Stimulated activated CD4-positive, alpha-beta T cell treated with anti-CD3 and anti-CD28 coated beads, Interleukin-15, amount 100 ng/mL, for 48 hours (primary cell): ENCODE measurements at regions not wholly inside any gene's neighbourhood (a gene's known extent, or its start where the extent isn't known, plus 50 kb on each side); places are given as distances from the start of the nearest gene placed in this dataset.
"Not testable (repeated sequence)": the region's sequence is repeated elsewhere in the genome, so short reads cannot be mapped to it uniquely, and the experiment has no call there.

ENCODE experiments used
- DNase-seq, 2 donors: peaks; one replicate each; pipeline ENCODE4 v3.0.0-alpha.2; 2020; ENCODE audit warnings: low read depth in 2 of 2

DNA sequence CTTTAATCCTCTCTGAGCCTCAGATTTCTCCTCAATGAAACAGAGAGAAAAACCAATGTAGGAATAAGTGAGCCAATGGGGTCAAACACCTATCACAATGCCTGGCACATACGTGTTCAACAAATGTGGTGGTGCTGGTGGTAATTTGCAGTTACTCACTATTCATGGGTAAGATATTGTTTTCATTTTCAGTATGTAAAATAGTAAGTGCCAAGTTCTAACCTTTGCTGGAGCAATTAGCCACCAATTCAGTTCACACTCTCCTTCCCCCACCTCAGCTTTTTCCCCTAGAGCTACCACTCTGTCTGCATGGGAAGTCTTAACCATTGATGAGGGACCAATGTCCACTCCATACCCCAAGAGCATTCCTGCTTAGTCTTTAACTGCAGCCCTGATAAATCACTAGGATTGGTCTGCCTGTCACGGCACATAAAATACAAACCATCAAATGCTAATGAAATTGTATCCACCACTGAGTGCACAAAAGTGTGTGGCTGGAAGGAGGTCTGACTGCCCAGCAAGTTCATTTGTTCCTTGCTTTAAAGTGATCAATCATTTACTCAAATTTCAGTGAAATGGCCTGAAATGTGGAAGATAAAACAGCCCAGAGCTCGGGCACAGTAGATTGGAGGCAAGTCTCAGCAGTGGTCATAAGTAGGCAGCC lies 187.4 kb upstream of the API5 start:
- DNase-seq = no peak

DNA sequence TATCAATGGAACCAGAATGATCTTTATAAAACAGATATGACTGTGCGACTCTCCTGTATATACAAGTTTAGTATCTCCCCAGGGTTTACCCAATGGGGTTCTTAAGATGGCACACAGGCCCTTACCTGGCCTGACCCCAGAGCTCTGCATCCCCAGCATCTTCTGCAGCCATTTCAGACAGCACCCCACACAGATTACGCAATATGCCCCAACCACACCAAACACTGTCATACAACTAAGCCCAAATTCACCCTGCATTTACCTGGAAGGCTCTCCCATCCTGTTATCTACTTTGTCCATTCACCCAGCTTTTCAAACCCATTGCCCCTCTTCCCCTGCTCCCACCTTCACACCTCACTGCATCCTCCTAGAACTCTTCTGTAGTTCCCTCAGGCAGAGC lies 182.5 kb upstream of the API5 start:
- DNase-seq = no peak

- no peak for DNase-seq
These were observed 181.2 kb upstream of the API5 start for GRCh38 chr11:43130616-43131015.

DNA sequence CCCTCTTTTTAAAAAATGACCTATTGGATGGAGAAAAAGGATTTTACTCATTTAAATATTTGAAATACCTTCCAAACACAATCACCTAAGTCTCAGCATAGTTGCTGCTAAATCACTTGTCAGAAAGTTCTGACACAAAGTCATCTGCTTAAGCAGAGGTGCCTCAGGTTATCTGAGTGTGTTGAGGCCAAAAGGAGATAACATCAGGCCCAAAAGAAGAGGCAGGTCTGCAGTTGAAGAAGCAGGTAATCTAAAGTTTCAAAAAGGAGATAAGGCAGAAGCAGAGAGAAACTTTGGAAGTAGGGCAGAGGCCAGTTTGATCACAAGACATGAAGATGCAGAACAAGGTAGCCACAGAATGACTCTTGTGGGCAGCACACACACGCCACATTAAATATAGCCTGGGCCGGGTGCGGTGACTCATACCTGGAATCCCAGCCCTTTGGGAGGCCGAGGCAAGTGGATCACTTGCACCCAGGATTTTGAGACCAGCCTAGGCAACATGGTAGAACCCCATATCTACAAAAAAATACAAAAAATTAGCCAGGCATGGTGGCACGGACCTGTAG lies 175.7 kb upstream of the API5 start:
- DNase-seq = no peak

GRCh38 chr11:43138621-43139140 lies 173.1 kb upstream of the API5 start:
- no peak for DNase-seq

- no peak for DNase-seq
These were observed 166.1 kb upstream of the API5 start for GRCh38 chr11:43145653-43146052.

- no peak for DNase-seq
These were observed 161.1 kb upstream of the API5 start for GRCh38 chr11:43150697-43151096.

DNA sequence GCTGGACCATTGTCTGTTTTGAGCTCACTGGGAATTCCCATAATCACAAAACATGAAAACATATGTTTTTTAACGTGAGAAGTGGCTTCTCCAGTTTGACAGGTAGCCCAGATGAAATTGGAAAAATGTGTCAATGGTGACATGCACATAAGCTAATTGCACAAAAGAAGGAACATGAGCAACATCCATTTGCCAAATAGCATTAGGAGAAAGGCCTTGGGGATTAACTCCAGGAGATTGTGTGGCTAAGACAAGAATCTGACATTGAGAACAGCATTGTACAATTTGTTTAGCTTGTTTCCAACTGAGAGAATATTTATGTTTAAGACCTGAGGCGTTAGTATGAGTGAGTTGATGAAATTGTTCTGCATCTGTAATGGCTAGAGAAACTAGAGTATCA lies 147.0 kb upstream of the API5 start:
- DNase-seq = no peak

GRCh38 chr11:43165393-43165792 lies 146.4 kb upstream of the API5 start:
- DNase-seq = not testable (repeated sequence)

GRCh38 chr11:43168241-43168640 lies 143.6 kb upstream of the API5 start:
- DNase-seq = not testable (repeated sequence)

DNA sequence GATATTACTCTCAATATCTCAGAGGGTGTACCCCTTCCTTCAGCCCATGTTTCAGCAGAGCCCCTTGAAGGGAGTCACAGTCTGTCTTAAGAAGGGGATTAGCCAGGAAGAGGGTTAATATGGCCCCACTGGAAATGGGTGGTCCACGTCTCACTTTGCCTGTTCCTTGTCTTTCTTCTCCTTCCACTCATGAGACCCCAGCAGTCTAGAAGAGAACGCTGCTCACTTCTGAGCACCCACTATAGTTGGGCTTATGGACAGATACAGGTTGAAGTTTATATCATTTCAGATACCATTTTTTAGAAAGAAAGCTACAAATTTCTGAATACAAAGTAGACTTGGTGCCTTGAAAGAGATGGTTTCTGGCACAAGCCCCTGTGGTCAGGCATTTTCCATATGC lies 139.3 kb upstream of the API5 start:
- no peak for DNase-seq

GRCh38 chr11:43177975-43178374 lies 133.8 kb upstream of the API5 start:
- DNase-seq = no peak

GRCh38 chr11:43194459-43194858 lies 117.3 kb upstream of the API5 start:
- not testable (repeated sequence) for DNase-seq

DNA sequence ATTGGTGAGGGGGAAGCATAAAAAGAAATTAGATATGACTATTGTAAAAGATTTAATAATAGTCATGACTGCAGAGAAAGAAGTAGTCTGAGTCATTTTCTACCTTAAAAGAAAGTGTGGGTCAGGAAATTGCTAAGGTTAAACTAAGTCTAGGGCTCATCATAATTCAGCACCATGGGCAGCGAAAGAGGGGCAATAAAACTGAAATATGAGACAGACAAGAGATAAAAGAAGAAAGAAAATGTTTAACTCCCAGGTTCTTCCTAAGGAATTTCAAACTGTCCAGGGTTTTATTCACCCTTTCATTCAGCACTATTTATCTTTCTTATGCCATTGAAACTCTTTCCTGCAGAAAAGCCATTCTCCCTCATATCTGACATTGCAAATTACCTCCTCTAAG lies 114.4 kb upstream of the API5 start:
- DNase-seq = no peak

DNA sequence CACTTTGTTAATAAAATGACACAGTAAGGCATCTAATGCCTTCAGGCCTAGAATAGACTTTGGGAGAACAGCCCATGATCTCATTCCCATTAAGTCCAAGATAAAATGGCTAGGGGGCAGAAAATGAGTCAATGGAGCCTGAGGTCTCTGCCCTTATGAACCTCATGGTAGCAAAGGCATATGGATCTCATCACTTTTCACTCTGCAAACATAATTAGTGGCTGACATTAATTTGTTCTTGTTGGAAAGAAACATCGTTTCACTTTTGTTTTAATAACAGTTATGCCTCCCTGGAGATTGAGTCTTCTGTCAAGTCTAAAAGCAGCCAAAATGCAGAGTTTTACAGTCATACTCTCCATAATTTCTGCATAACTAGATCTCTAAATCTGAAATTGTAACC lies 111.8 kb upstream of the API5 start:
- DNase-seq = no peak

DNA sequence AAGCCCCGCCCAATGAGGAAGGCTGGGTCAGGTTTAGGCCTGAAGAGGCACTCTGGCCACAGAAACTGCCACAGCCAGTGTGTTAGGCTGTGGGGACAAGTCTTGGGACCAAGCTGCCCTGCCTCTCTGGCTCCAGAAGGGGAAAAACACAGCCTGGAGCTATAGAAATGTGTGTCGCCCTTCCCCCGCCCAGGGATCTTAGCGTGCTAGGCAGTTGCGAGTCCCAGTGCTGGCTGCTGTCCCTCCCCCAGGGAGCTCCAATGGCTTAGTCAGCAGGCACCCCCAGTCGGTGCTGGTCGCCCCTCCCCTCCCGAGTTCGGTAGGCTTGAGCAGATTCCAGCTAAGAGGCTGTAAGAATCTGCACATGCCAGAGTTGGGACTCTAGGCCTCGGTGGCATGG lies 99.5 kb upstream of the API5 start:
- DNase-seq = no peak

DNA sequence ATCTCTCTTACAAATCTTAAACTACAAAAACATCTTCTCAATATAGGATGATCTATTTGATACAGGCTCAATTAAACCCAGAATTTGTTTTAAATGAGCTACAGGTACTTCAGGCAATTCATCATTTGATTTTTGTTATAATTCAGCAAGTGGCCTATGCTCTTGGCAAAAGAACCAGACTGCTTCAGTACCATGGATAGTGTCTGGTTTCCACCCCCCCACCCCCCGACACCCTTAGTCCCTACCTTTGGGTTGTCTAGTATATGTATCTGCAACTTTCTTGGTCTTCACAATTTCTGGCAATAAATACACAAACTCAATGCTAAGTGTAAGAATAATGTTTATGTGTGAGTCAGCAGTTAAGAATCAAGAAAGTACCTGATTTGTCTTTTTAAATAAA lies 97.3 kb upstream of the API5 start:
- DNase-seq = no peak

GRCh38 chr11:43217849-43218248 lies 93.9 kb upstream of the API5 start:
- DNase-seq = no peak

- no peak for DNase-seq
These were observed 89.6 kb upstream of the API5 start for GRCh38 chr11:43222215-43222614.

- DNase-seq = no peak
These were observed 88.8 kb upstream of the API5 start for GRCh38 chr11:43223026-43223425.

DNA sequence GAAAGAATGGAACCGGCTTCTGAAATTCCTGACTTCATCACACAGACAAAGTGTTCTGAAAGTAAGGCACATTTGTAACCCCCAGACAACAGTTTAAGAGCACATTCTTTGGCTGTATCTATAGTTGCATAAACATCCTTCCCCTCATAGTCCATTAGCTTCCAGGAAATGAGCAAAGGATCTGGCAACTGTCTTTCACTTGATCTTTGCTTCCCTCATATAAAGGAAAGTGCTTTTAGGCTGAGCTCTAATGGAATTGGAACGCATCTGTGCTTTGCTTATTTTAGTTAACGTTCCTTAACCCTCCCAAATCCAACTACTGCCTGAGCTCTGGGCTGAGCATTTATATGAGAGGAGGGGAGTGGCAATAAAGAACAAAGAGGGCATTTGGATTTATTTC lies 76.9 kb upstream of the API5 start:
- no peak for DNase-seq

DNA sequence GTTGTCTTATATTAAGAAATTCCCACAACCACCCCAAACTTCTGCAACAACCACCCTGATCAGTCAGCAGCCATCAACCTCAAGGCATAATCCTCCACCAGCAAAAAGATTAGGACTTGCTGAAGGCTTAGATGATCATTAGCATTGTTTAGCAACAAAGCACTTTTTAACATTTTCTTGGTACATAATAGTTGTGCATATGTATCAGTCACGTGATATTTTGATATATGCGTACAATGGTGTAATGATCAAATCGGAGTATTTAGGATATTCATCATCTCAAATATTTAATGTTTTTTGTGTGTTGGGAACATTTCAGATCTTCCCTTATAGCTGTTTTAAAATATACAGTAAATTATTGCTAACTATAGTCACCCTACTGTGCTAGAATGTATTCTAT lies 73.5 kb upstream of the API5 start:
- no peak for DNase-seq

GRCh38 chr11:43239791-43240190 lies 72.0 kb upstream of the API5 start:
- DNase-seq = no peak

DNA sequence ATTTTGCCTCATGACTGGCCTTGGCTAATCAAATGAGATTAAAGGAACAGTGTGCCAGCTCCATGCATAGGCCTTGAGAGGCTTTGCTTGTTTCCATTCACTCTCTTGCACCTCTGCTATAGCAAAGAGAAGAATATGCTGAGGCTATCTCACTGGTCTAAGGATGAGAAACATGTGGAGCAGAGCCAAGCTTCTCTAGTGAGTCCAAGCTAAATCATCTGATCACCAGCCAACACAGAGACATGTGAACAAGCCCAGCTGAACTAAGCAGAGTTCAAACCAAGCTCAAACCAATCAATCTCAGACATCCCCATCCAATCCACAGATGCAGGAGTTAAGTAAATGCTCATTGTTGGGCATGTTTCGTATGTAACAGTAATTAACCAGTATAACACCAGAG lies 69.4 kb upstream of the API5 start:
- no peak for DNase-seq
